LoVo (cell line): ENCODE measurements at regions not wholly inside any gene's neighbourhood (a gene's known extent, or its start where the extent isn't known, plus 50 kb on each side); places are given as distances from the start of the nearest gene placed in this dataset.

Experiments used
- DNase-seq: peaks from one replicate; pipeline ENCODE4 v3.0.0-alpha.2; 2016; ENCODE audit warnings: low spot score

DNA sequence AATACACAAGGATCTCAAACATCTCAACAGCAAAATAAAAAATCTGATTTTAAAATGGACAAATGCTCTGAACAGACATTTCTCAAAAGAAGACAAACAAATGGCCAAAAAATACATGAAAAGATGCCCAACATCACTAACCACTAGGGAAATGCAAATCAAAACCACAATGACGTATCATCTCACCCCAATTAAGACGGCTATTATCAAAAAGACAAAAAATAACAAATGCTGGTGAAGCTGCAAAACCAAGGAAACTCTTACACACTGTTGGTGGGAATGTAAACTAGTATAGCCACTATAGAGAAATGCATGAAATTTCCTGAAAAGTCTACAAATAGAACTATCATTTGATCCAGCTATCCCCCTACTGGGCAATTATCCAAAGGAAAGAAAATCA, 145.0 kb downstream of the BTG1 start:
- no peak for DNase-seq

DNA sequence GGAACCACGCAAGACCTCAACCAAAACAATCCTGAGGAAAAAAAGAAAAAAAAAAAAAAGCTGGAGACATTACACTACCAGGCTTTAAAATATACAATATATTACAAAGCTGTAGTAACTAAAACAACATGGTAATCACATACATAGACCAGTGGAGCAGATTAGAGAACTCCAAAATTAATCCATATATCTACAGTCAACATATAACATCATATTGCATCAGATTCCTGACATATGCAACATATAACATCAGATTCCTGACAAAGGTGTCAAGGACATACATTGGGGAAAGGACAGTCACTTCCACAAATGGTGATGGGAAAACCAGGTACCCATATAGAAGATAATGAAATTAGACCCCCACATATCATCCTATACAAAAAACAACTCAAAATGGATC, 145.8 kb downstream of the BTG1 start:
- no peak for DNase-seq

DNA sequence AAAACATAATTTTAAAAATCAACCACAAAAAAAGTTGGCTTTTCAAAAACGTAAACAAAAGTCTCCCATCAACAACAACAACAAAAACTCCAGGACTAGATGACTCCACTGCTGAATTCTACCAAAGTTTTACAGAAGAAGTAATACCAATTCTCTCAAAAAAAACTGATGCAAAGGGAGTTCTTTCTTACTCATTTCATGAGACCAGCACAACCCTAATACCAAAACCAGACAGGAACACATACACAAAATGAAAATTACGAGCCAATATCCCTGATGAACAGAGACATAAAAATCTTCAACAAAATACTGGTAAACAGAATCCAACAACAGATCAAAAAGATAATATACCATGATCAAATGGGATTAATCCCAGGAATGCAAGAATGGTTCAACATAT, 147.3 kb downstream of the BTG1 start:
- DNase-seq, result no peak

DNA sequence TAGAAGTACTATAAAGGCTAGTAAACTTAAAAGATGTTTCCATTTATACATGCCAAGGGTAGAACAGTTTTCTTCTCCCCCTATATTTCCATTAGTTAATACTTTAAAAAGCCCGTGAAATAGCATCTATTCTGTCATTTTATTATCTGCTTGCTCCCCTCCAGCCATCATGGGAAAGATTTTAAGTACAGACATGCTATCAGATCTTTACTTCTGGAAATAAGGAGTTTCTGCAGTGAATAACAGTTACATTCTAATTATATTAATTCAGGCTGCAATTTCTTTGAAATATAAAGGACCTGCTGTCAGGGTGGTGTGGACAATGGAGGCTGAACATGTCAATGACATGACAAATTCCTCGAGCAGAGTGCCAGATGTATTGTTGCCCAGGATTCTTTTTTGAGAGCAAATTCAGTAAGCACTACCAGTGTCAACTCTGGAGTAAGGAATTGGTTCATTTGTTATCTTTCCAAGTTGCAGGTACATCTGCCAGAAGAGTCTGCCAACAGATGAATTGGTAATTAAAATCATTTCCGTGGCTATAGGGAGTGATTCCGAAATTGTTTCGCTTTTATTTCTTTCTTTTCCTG, 151.3 kb downstream of the BTG1 start:
- no peak for DNase-seq

DNA sequence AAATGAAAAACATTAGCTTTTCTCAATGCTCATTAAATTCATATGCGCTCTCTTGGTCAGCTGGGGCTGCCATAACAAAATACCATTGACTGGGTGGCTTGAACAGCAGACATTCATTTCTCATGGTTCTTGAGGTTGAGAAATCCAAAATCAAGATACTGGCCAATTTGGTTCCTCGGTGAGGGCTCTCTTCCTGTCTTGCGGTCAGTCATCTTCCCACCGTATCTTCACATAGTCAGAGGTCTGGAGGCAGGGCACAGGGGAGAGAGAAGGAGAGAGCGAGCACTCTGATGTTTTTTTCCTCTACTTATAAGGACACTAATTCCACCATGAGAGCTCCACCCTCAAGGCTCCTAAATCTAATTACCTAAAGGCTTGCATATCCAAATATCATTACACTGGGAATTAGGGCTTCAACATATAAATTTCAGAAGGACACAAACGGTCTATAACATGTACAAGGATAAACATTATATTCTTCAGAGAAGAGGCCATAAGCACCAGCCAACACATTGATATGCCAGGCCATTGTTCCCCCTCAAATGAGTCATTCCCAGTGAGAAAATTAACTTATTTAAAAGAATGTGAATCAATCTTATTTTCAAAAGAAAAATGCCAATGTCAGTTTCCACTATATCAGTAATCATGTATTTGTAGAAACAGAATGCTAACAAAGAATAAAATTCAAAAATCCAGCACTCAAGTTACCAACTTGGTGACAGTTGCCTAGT, 152.2 kb downstream of the BTG1 start:
- no peak for DNase-seq

DNA sequence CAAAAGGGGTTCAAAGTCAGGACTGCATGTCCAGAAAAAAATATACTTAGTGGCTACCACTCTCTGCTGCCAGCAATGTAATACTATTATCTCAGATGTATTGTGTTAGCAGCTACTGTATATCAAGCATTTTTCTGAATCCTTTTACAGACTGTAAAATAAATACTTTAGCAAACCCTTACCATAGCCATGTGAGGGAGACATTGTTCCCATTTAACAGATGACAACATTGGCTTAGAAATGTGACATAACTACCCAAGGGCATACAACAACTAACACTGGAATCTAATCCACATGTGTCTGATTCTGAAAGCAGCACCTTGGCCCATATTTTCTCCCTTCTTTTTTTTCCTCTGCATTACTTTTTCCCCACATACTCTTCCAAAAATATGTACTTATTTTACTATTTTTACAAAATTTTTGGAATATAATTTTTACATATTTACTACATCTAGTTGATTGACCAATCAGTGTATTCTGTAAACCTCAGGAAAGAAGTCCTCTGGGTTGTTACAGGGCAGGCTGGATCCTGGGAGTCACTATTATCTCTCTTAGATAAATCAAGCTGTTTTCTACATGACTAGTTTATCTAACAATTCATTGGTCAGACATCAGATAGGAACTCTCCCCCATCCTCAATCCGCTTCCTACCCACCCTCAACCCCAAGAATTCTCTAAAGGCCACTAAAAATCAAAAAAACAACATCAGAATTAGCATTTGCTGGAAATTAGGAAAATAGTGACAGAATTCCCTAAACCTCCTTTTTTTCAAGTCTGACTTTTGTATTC, 154.1 kb downstream of the BTG1 start:
- no peak for DNase-seq

DNA sequence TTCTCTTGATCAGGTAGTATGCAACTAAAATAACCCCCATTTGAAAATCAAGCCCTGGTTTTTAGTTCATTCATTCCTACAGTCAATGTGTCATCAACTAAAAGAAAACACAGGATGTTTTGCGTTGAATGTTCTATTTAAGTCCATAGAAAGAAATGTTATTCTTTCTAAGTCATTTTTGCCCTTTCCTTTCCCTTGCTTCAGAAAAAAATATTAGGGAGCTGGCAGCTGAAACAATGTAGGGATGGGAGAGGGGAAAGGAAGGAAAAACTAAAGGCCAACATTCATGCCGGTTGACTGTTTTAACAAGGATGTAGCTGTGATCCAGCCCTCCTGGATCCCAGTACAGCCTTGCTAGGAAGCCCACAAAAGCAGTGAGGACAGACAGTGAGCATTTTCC, 155.1 kb downstream of the BTG1 start:
- DNase-seq, result no peak

DNA sequence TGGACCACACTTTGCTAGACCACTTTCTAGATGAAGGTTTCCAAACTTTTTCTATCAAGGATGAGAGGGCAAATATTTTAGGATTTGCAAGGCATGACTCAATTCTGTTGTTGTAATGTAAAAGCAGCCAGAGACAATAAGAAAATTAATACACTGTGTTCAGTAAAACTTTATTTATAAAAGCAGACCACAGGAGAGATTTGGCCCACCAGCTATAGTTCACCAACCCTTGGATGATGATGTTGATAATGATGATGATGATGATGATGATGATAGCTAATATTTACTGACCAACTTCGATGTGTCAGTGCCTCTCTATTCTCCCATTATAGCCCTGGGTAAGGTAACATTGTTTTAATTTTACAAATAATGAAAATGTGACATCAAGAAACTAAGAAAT, 156.5 kb downstream of the BTG1 start:
- no peak for DNase-seq

DNA sequence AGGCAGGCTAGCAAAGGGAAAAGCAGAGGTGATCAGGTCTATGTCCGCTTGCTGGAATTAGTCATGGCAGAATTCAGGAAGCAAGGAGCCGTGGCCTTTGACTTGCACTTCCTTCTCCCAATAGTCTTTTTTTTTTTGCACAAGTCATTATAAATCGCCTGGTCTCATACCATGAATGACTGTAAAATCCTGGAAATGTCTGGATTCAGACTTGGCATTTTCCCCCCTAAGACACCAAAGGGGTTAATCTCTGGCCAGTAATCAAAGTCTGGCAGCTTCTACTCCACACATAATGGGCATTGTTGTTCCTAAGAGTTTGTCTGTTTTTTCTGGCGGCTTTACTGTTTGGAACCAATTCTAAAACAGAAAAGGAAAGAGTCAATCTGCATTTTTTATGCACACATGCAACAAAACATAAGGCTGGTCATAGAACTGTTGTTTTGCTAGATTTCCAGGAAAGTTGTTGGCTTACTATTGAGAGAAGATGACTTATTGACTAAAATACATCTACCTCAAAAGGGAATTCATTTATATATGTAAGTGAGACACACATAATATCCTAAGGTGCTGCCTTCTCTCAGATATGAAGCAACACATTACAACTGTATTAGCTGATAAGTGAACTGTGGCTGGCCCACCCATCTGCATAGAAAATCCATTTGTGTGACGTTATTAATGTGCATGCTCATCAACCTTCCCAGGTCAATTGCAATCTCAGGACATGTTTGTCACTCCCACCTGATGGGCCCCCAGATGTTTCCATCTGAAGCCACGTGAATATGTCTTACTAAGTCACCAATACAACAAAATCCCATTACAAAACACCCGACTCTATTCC, 157.3 kb downstream of the BTG1 start:
- DNase-seq, result no peak

DNA sequence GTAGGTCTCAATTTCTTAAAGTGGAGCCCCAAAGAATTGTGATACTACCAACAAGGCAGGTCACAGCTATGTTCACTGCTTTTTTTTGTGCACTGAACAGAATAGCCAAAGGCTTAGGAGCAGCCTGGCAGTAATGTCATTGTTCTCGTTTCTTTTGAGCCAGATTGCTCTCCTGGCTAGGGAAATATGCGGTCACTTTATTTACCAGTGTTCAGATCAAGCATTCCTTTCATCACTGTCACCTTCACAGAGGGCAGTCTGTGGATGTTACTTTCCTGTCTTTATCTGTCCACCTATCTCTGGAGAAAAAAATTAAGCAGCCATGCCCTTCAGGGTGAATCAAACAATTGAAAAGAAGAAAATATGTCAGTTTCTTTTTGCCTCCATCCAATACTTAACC, 159.6 kb downstream of the BTG1 start:
- DNase-seq, result peak; percentile 48

DNA sequence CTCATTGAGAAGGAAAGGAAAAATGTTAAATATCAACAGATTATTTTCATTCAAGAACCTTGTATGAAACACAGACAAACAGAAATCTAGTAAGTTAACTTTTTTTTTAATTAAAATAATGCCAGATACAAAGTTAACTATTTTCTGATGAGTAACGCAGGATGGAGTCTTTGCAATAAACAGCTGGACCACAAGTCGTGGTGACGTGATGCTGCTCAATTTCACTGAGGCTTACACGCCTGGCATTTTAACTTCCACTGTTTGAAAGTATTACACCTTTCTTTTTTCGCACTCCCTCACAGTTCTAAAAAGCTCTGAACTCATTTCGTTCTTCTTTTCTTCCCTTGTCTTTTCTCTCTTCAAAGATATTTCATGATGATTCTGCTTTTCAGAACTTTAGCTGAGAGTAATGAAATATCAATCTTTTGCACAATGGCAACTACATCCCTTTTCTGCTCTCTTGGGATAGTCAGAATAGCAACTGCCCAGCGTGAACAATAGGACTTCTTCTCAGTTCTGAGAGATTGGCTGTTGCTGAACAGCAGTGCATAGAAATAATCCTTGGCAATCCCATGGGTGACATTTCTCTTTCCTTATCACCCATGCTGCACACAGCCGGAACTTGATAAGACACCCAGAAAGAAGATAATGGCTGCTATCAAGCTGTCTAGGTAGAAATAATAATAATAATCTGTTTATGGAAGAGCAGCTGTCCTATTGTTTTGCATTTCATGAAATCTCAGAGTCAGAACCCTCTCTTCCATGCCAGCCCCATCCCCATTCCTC, 160.5 kb downstream of the BTG1 start:
- DNase-seq, result no peak

DNA sequence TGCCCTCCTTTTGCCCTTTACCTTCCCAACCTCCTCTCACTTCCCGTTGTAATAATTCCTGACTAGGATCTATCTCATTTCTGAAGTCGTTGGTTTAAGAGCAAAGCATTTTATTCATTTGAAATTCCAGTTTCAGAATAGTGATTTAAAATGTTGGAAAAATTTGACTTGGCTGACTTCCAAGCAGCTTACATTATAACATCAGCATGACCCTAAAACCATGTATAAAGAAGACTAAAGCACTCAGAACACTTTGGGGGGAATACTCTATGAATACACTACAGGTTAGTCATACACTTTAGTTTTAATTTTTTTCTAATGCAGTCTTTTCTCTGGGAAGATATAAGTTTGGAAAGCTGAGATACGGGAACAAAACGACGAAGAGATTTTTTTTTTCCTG, 161.1 kb downstream of the BTG1 start:
- no peak for DNase-seq

DNA sequence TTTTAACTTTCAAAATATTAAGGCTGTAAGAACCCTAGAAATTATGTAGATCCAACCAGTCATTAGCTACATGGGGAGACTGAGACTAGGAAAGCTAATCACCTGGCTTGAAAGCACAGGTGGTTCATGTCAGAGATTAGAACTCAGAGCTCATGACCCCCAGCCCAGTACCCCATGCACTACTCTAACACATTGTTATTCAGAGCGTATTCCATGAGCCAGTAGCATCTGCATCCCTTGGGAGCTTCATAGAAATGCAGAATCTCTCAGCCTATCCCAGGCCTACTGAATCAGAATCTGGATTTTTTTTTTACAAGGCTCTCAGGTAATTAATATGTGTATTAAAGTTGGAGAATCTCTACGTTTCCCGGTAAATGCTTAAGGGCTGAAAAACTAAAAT, 161.7 kb downstream of the BTG1 start:
- no peak for DNase-seq

DNA sequence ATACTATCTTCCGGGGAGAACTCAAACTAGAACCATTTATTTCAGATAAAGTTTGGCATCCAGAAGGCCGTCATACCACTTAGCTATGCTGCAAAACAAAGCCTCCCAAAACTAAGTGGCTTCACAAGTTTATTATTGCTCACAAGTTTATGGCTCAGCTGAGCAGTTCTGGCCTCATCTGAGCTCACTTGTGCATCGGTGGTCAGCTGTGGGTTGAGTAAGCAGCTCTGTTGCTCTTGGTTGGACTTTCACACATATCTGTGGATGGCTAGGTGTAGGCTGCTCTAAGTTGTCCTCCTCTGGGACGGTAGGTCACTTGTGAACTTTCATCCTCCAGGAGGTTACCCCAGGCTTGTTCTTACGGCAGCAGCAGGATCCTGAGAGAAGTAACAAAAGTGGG, 162.7 kb downstream of the BTG1 start:
- DNase-seq, result no peak

DNA sequence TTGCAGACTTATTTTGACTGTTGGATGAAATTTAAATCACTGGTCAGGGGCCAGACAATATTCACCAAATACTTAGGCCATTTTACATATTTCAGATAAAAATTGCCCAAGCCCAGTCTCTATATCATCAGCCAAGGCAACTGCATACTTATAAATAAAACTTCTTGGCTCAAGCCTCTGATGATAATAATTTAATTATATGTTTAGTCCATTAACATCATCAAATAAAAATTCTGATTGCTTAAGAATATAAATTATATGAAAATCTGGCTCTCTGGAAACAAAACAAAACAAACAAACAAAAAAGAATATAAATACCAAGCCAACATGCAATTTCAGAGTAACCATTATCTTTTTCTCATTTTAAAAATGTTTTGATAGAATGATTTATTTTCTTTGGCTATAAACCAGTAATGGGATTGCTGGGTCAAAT, 165.2 kb downstream of the BTG1 start:
- DNase-seq, result no peak

DNA sequence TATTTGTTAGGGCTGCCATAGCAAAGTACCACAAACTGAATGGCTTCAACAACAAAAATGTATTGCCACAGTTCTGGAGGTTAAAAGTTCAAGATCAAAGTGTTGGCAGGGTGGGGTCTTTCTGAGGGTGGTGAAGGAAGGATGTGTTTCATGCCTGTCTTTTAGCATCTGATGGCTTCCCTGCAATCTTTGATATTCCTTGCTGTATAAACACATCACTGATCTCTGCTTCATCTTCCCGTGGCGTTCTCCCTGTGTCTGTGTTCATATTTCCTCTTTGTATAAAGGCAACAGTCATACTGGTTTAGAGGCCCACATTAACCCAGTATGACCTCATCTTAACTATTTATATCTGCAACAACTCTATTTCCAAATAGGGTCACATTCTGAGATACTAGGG, 167.5 kb downstream of the BTG1 start:
- no peak for DNase-seq

DNA sequence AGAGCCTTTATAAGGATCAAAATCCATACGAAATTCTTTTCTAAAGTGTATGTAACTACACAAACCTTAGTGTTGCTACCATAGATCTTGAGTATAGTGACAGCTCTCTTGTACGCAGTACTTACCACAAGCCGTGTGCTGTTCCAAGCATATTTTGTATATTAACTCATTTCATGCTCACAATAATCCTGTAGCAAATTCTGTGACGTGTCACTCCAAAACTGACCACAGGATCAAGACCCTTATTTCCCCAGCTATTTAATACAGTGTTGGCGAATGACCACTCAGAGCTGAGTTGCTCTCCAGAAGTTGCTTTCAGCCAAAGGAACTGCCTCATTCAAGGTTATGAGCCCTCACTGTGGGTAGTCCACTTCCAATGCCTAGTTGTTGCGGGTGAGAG, 169.8 kb downstream of the BTG1 start:
- no peak for DNase-seq

DNA sequence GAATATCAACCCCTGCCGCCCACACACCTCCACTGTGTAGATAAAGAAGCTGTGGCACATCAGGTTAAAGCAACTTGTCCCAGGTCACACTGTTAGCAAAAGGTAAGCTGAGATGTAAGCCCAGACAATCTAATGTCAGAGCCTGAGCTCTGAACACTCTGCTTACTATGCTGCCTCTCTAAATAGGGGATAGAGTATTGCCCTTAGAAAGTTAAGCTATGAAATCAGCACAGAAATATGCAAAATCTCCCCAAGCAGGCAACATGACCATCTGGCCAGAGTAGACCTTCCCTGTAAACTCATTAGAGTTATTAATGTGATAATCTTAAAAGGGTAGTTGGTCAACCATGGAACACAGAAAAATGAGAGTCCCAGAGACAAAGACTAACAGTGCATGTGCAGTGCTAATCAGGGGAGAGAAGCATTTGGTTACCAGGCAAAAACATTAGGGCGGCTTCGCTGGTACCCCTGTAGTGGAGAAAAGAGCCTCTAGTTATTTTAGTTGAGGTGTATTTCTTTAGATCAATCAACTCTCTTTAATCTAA, 171.0 kb downstream of the BTG1 start:
- DNase-seq, result no peak

DNA sequence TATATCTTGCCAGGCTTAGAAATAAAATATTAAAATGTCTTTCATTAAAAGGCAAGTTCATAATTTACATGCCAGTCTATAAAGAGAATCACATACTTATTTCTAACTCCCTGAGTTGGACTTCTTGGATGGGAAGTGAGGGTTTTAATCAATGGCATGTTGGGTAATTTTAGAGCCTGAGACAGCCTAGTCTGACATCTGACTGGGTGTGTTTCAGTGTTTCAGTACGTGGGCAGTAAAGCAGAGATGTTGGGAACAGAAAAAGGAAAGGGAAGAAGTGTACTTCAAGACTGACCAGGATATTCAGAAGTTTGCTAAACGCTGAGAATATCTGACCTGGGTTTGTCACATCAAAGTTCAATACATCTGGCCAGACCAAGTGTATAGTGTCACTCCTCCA, 171.8 kb downstream of the BTG1 start:
- no peak for DNase-seq

DNA sequence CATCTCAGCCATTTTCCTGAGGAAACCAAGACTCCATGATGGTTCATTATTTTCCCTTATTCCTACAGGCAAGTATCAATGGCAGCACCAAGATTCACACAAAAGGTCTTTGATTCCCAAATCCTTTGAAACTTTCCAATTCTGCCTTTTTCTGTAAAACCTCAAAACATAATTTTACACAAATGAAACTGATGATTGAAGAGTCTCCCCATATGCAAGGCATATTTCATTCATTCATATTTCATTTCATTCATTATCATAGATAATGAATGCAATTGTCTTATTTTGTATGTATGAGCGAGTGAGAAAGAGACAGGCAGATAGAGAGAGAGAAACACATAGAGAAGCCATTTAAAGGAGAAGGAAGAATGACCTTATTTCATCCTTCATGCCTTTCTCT, 172.8 kb downstream of the BTG1 start:
- no peak for DNase-seq

DNA sequence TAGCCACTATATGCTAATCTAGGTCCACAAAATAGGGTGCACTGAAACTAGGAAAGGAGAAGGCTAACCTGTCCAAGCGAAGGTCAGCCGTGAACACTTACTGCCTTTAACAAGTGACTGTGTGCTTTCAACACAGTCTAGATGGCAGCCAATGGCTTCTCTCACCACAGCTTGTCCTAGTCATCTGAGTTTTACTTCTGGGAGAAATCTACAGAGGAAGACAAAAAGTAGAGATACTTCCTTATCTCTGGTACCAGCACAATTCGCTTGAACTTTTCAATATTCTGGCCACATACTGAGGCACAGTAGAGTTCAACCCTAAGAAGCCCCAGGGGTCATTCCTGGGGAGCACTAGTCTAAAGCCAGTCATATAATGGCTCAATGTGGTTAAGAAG, 176.9 kb downstream of the BTG1 start:
- no peak for DNase-seq
